IPS DF 6.9 (cell line): ENCODE measurements at regions not wholly inside any gene's neighbourhood (a gene's known extent, or its start where the extent isn't known, plus 50 kb on each side); places are given as distances from the start of the nearest gene placed in this dataset.
"Not testable (repeated sequence)": the region's sequence is repeated elsewhere in the genome, so short reads cannot be mapped to it uniquely, and the experiment has no call there.

ENCODE experiments used
- DNase-seq: peaks from one replicate; pipeline ENCODE4 v3.0.0-alpha.2; 2013; ENCODE audit warnings: low read depth, low spot score
- H3K27ac ChIP-seq: one replicate; pipeline ENCODE4 v1.5.1; 2013; ENCODE audit warnings: low read length, control low read depth
- H3K27me3 ChIP-seq: 2 replicates; pipeline ENCODE4 v1.6.1; 2013; ENCODE audit warnings: mild to moderate bottlenecking, low read length; ENCODE audit not compliant: control insufficient read depth, insufficient read depth
- H3K36me3 ChIP-seq: 2 replicates; pipeline ENCODE4 v1.6.1; 2013; ENCODE audit warnings: low read length; ENCODE audit not compliant: control insufficient read depth, insufficient read depth
- H3K4me1 ChIP-seq: 2 replicates; pipeline ENCODE4 v1.6.1; 2013; ENCODE audit warnings: low read length; ENCODE audit not compliant: control insufficient read depth, insufficient read depth
- H3K4me3 ChIP-seq: 2 replicates; pipeline ENCODE4 v1.5.1; 2013; ENCODE audit warnings: mild to moderate bottlenecking, low read length
- H3K9me3 ChIP-seq: 2 replicates; pipeline ENCODE4 v1.6.1; 2013; ENCODE audit warnings: low read length, inconsistent platforms; ENCODE audit not compliant: control insufficient read depth, insufficient read depth
- WGBS: extraction: QIAGEN DNeasy Blood & Tissue Kit; methylation state at CpG from one replicate; pipeline ENCODE4 v1.1.7; 2013; ENCODE audit warnings: mixed read lengths, missing lambda C conversion rate; ENCODE audit not compliant: insufficient read length, insufficient coverage; 5-methylcytosine and 5-hydroxymethylcytosine counted together

GRCh38 chr3:161941891-161942290 is 445.3 kb downstream of the OTOL1 start:
- H3K27ac ChIP-seq, result no peak overlapping the region
- no peak for DNase-seq
- H3K4me3 ChIP-seq, result no peak overlapping the region
- peaks cover 2% of the 10 kb centered on the region; the same call in 1 of the 2 replicates for H3K4me1 ChIP-seq
- no CpG with 5 or more reads among the region's 1 CpG for WGBS
- no peaks in the 10 kb centered on the region; the same call in 1 of the 2 replicates for H3K9me3 ChIP-seq
- no peaks in the 10 kb centered on the region for H3K27me3 ChIP-seq
- H3K36me3 ChIP-seq, result no peaks in the 10 kb centered on the region

GRCh38 chr3:161943801-161944345 is 447.3 kb downstream of the OTOL1 start:
- not testable (repeated sequence) for H3K9me3 ChIP-seq, H3K27me3 ChIP-seq, H3K27ac ChIP-seq, DNase-seq, H3K4me1 ChIP-seq, H3K4me3 ChIP-seq, H3K36me3 ChIP-seq
- WGBS, result no CpG with 5 or more reads among the region's 12 CpGs

- no peak overlapping the region for H3K27ac ChIP-seq
- no peaks in the 10 kb centered on the region for H3K9me3 ChIP-seq
- no CpG with 5 or more reads among the region's 3 CpGs for WGBS
These were observed 449.9 kb downstream of the OTOL1 start for GRCh38 chr3:161946443-161946960.

GRCh38 chr3:161950318-161950868 is 453.8 kb downstream of the OTOL1 start:
- H3K9me3 ChIP-seq, result no peaks in the 10 kb centered on the region
- H3K4me1 ChIP-seq, result no peaks in the 10 kb centered on the region
- no peaks in the 10 kb centered on the region for H3K27me3 ChIP-seq
- no peak overlapping the region for H3K27ac ChIP-seq
- no peaks in the 10 kb centered on the region for H3K36me3 ChIP-seq
- WGBS, result no CpG with 5 or more reads among the region's 4 CpGs
- no peak overlapping the region for H3K4me3 ChIP-seq
- no peak for DNase-seq

More at GRCh38 chr3:161946443-161946960, 449.9 kb downstream of the OTOL1 start:
- Histone ChIP-seq H3K4me1 (no peaks in the 10 kb centered on the region), H3K27me3 (no peaks in the 10 kb centered on the region), H3K4me3 (no peak overlapping the region), H3K36me3 (no peaks in the 10 kb centered on the region)
- DNase-seq, result no peak

GRCh38 chr3:161957467-161957866 is 460.9 kb downstream of the OTOL1 start:
- no CpG with 5 or more reads among the region's 2 CpGs for WGBS
- no peak for DNase-seq
- no peaks in the 10 kb centered on the region for H3K27me3 ChIP-seq
- H3K9me3 ChIP-seq, result no peaks in the 10 kb centered on the region
- H3K27ac ChIP-seq, result no peak overlapping the region
- H3K4me3 ChIP-seq, result no peak overlapping the region
- no peaks in the 10 kb centered on the region for H3K36me3 ChIP-seq
- no peaks in the 10 kb centered on the region for H3K4me1 ChIP-seq

GRCh38 chr3:161964857-161965256 is 468.2 kb downstream of the OTOL1 start:
- Histone ChIP-seq H3K27me3 (no peaks in the 10 kb centered on the region), H3K4me1 (no peaks in the 10 kb centered on the region), H3K9me3 (no peaks in the 10 kb centered on the region), H3K27ac (no peak overlapping the region), H3K36me3 (no peaks in the 10 kb centered on the region), H3K4me3 (no peak overlapping the region)
- WGBS, result no CpG with 5 or more reads among the region's 4 CpGs
- DNase-seq, result no peak

GRCh38 chr3:161969867-161970266 is 473.3 kb downstream of the OTOL1 start:
- Histone ChIP-seq H3K36me3 (no peaks in the 10 kb centered on the region), H3K9me3 (no peaks in the 10 kb centered on the region), H3K4me3 (no peak overlapping the region), H3K27me3 (no peaks in the 10 kb centered on the region), H3K4me1 (no peaks in the 10 kb centered on the region), H3K27ac (no peak overlapping the region)
- no CpG with 5 or more reads among the region's 2 CpGs for WGBS
- no peak for DNase-seq

- H3K4me3 ChIP-seq, result no peak overlapping the region
- H3K4me1 ChIP-seq, result no peaks in the 10 kb centered on the region
- H3K9me3 ChIP-seq, result no peaks in the 10 kb centered on the region
- H3K36me3 ChIP-seq, result no peaks in the 10 kb centered on the region
- no CpG with 5 or more reads among the region's 2 CpGs for WGBS
- no peaks in the 10 kb centered on the region for H3K27me3 ChIP-seq
- no peak for DNase-seq
- no peak overlapping the region for H3K27ac ChIP-seq
These were observed 478.6 kb downstream of the OTOL1 start for GRCh38 chr3:161975201-161975600.

GRCh38 chr3:161977063-161977462 is 480.5 kb downstream of the OTOL1 start:
- DNase-seq, result no peak
- Histone ChIP-seq H3K27ac (no peak overlapping the region), H3K36me3 (no peaks in the 10 kb centered on the region), H3K9me3 (no peaks in the 10 kb centered on the region), H3K4me1 (no peaks in the 10 kb centered on the region), H3K27me3 (no peaks in the 10 kb centered on the region), H3K4me3 (no peak overlapping the region)
- no CpG with 5 or more reads among the region's 1 CpG for WGBS

- WGBS, result no CpG with 5 or more reads among the region's 9 CpGs
- Histone ChIP-seq H3K4me1 (no peaks in the 10 kb centered on the region), H3K36me3 (no peaks in the 10 kb centered on the region; the same call in 1 of the 2 replicates), H3K4me3 (no peak overlapping the region), H3K27me3 (no peaks in the 10 kb centered on the region), H3K27ac (no peak overlapping the region), H3K9me3 (no peaks in the 10 kb centered on the region)
- DNase-seq, result no peak
These were observed 481.2 kb downstream of the OTOL1 start for GRCh38 chr3:161977850-161978249.

GRCh38 chr3:161987933-161988332 is 491.3 kb downstream of the OTOL1 start:
- no peak for DNase-seq
- Histone ChIP-seq H3K4me1 (no peaks in the 10 kb centered on the region), H3K4me3 (no peak overlapping the region), H3K9me3 (no peaks in the 10 kb centered on the region), H3K36me3 (no peaks in the 10 kb centered on the region), H3K27ac (no peak overlapping the region), H3K27me3 (no peaks in the 10 kb centered on the region)
- WGBS, result no CpG with 5 or more reads among the region's 1 CpG
